Breast epithelium (tissue), 3 donors: ENCODE measurements at regions not wholly inside any gene's neighbourhood (a gene's known extent, or its start where the extent isn't known, plus 50 kb on each side); places are given as distances from the start of the nearest gene placed in this dataset.

Source experiments
- POLR2A ChIP-seq: fragments of 450-650 bp; IDR thresholded peaks from one replicate; pipeline ENCODE4 v1.6.1; 2016; ENCODE audit warnings: antibody characterized with exemption, mild to moderate bottlenecking, moderate library complexity
- POLR2AphosphoS5 ChIP-seq, 3 donors: sonication (generic); formaldehyde crosslinking; IDR thresholded peaks; one replicate each; pipeline ENCODE4 v1.6.1; 2017; ENCODE audit warnings: antibody characterized with exemption in 3 of 3
- TF ChIP-seq, protein P1 (sequence below), 3 donors: fragments of 450-650 bp; IDR thresholded peaks; one replicate each; pipeline ENCODE4 v1.5.1; 2016 to 2017; ENCODE audit warnings: antibody characterized with exemption in 3 of 3, mild to moderate bottlenecking in 3 of 3, moderate library complexity in 3 of 3

DNA sequence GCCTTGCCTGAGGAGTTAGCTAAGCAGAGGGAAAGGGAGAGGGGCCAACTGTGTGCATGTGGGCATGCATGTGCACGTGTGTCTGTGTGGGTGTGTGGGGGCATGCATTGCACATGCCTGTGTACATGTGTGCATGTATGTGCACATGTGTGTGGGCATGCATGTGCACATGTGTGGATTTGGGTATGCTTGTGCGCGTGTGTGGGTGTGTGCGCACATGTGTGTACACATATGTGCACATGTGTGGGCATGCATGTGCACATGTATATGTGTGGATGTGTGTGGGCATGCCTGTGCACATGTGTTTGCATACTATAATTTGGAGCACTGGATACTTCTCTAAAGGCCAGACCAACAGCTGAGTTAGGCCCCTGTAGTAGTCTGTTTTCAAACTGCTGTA, 350.0 kb downstream of the PRDM2 start:
- TF ChIP-seq, protein P1, sequence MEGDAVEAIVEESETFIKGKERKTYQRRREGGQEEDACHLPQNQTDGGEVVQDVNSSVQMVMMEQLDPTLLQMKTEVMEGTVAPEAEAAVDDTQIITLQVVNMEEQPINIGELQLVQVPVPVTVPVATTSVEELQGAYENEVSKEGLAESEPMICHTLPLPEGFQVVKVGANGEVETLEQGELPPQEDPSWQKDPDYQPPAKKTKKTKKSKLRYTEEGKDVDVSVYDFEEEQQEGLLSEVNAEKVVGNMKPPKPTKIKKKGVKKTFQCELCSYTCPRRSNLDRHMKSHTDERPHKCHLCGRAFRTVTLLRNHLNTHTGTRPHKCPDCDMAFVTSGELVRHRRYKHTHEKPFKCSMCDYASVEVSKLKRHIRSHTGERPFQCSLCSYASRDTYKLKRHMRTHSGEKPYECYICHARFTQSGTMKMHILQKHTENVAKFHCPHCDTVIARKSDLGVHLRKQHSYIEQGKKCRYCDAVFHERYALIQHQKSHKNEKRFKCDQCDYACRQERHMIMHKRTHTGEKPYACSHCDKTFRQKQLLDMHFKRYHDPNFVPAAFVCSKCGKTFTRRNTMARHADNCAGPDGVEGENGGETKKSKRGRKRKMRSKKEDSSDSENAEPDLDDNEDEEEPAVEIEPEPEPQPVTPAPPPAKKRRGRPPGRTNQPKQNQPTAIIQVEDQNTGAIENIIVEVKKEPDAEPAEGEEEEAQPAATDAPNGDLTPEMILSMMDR (IDR thresholded peaks at IDR 0.05) = no peak
- TF ChIP-seq POLR2A (no peak), POLR2AphosphoS5 (IDR thresholded peaks at IDR 0.05) (no peak)
